ENCODE measurements at regions not wholly inside any gene's neighbourhood (a gene's known extent, or its start where the extent isn't known, plus 50 kb on each side); places are given as distances from the start of the nearest gene placed in this dataset.

DNA sequence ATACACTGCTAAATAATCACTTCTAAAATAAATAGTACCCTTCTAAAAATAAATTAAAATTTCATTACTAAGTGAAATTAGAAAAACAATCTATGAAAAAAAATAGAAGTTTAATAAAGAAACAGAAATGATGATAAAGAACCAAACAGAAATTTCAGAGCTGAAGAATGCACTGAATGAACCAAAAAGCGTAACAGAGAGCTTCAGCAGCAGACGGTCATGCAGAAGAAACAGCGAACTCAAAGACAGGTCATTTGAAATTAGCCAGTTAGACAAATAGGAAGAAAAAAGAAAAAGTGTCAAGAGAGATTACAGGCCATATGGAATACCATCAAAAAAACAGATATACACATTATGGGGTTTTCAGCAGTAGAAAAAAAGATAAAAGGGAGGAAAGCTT, 706.7 kb downstream of the TBC1D32 start:
- H3K27me3 ChIP-seq (ENCODE audit: insufficient read depth, poor library complexity, severe bottlenecking): no peaks in the 10 kb centered on the region
- TF ChIP-seq, protein P1, sequence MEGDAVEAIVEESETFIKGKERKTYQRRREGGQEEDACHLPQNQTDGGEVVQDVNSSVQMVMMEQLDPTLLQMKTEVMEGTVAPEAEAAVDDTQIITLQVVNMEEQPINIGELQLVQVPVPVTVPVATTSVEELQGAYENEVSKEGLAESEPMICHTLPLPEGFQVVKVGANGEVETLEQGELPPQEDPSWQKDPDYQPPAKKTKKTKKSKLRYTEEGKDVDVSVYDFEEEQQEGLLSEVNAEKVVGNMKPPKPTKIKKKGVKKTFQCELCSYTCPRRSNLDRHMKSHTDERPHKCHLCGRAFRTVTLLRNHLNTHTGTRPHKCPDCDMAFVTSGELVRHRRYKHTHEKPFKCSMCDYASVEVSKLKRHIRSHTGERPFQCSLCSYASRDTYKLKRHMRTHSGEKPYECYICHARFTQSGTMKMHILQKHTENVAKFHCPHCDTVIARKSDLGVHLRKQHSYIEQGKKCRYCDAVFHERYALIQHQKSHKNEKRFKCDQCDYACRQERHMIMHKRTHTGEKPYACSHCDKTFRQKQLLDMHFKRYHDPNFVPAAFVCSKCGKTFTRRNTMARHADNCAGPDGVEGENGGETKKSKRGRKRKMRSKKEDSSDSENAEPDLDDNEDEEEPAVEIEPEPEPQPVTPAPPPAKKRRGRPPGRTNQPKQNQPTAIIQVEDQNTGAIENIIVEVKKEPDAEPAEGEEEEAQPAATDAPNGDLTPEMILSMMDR (IDR thresholded peaks at IDR 0.05; ENCODE audit: poor library complexity, severe bottlenecking): no peak
- H3K27ac ChIP-seq (ENCODE audit: poor library complexity, severe bottlenecking): no peak overlapping the region
- no peaks in the 10 kb centered on the region for H3K9me3 ChIP-seq (ENCODE audit: severe bottlenecking)
- H3K4me3 ChIP-seq (ENCODE audit: severe bottlenecking): no peak overlapping the region
- DNase-seq (ENCODE audit: low spot score): no peak
- no peaks in the 10 kb centered on the region for H3K36me3 ChIP-seq (ENCODE audit: low read depth)
- H3K4me1 ChIP-seq (ENCODE audit: insufficient read depth, poor library complexity, severe bottlenecking): no peaks in the 10 kb centered on the region
- no peak for ATAC-seq (ENCODE audit: low read depth)

DNA sequence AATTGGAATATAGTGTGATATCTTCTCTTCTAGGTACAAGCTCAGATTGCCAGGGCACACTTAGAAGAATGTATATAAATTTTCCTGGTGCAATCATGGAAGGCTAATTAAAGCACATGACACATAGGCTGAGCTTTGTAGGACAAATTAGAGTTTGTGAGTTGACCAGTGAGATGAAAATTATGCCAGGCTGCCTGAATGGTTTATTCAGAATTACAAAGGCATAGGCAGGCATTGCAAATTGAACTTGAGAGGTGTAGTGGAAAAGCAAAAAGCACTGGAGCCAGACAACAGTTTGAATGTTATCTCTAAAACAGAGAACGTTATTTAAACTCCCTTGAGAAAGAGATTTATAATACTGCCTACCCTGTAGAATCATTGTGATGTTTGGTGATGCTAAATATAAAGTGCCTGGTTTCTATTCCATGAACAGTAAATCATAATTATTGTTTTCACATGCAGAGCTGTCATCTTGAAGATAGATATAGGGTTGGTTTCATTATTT, 712.1 kb downstream of the TBC1D32 start:
- no peak overlapping the region for H3K4me3 ChIP-seq (ENCODE audit: severe bottlenecking)
- H3K27ac ChIP-seq (ENCODE audit: poor library complexity, severe bottlenecking): no peak overlapping the region
- no peaks in the 10 kb centered on the region for H3K36me3 ChIP-seq (ENCODE audit: low read depth)
- no peak for DNase-seq (ENCODE audit: low spot score)
- H3K27me3 ChIP-seq (ENCODE audit: insufficient read depth, poor library complexity, severe bottlenecking): no peaks in the 10 kb centered on the region
- ATAC-seq (ENCODE audit: low read depth): no peak
- no peaks in the 10 kb centered on the region for H3K4me1 ChIP-seq (ENCODE audit: insufficient read depth, poor library complexity, severe bottlenecking)
- TF ChIP-seq, protein P1 (IDR thresholded peaks at IDR 0.05; ENCODE audit: poor library complexity, severe bottlenecking): no peak
- H3K9me3 ChIP-seq (ENCODE audit: severe bottlenecking): no peaks in the 10 kb centered on the region

DNA sequence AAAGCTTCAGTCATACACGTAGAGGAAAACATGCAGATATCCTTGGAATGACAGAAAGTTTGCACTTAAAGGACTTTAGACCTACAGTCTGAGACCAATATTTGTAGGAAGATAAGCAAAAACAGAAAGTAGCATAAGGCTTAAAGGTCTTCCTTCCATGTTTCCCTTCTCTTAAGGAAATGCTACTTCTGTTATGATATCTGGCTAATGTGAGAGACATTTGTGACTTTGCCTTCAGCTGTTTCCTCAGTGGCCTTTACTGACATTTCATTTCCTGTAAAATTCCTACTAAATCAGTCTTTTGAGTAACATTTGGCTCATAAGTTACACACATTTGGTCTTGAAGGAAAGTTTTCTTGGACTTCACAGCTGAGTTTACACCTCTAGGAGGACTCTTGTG, 713.4 kb downstream of the TBC1D32 start:
- TF ChIP-seq, protein P1 (IDR thresholded peaks at IDR 0.05; ENCODE audit: poor library complexity, severe bottlenecking): no peak
- no peak overlapping the region for H3K27ac ChIP-seq (ENCODE audit: poor library complexity, severe bottlenecking)
- no peaks in the 10 kb centered on the region for H3K27me3 ChIP-seq (ENCODE audit: insufficient read depth, poor library complexity, severe bottlenecking)
- no peak overlapping the region for H3K4me3 ChIP-seq (ENCODE audit: severe bottlenecking)
- DNase-seq (ENCODE audit: low spot score) (no peak), ATAC-seq (ENCODE audit: low read depth) (no peak)
- no peaks in the 10 kb centered on the region for H3K4me1 ChIP-seq (ENCODE audit: insufficient read depth, poor library complexity, severe bottlenecking)
- H3K36me3 ChIP-seq (ENCODE audit: low read depth): no peaks in the 10 kb centered on the region
- no peaks in the 10 kb centered on the region for H3K9me3 ChIP-seq (ENCODE audit: severe bottlenecking)

DNA sequence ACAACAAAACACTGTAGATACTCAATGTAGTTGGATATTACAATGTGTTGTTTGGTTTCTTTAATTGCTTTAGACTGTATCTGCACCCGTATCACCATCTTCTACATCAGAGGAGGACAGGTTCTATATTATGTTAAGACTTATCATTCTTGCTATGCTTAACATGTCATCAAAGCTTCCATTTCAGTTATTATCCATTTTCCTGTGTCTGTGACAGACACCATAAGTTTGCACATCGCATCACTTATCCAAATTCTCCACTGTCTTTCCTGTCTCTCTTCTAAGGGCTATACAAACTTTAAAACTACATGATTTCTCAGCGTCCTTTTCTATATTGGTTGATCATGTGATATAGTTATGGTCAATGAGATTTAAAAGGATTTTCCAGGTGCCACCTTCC, 719.0 kb downstream of the TBC1D32 start:
- TF ChIP-seq, protein P1 (IDR thresholded peaks at IDR 0.05; ENCODE audit: poor library complexity, severe bottlenecking): no peak
- Histone ChIP-seq H3K9me3 (ENCODE audit: severe bottlenecking) (no peaks in the 10 kb centered on the region), H3K27ac (ENCODE audit: poor library complexity, severe bottlenecking) (no peak overlapping the region), H3K4me3 (ENCODE audit: severe bottlenecking) (no peak overlapping the region), H3K4me1 (ENCODE audit: insufficient read depth, poor library complexity, severe bottlenecking) (no peaks in the 10 kb centered on the region), H3K36me3 (ENCODE audit: low read depth) (no peaks in the 10 kb centered on the region), H3K27me3 (ENCODE audit: insufficient read depth, poor library complexity, severe bottlenecking) (peaks cover 13% of the 10 kb centered on the region)
- no peak for DNase-seq (ENCODE audit: low spot score)
- ATAC-seq (ENCODE audit: low read depth): no peak

DNA sequence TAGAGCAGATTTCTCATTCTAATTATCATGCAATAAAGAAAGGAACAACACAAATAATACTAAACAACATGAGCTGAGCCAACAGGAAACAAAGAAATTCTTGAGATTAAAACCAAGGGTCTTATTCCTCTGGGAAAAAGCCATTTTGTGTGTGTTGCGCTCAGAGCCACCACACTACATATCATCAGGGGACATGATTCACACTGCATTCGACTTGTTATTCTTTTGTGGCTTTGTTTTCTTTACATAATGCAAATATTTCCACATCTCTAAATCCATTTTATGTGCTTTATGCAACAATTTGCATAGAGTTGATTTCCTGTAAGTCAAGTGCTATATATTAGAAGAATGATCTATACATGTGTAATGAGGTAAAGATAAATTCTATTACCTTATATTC, 719.6 kb downstream of the TBC1D32 start:
- Histone ChIP-seq H3K27ac (ENCODE audit: poor library complexity, severe bottlenecking) (no peak overlapping the region), H3K4me3 (ENCODE audit: severe bottlenecking) (no peak overlapping the region), H3K36me3 (ENCODE audit: low read depth) (no peaks in the 10 kb centered on the region), H3K4me1 (ENCODE audit: insufficient read depth, poor library complexity, severe bottlenecking) (no peaks in the 10 kb centered on the region), H3K27me3 (ENCODE audit: insufficient read depth, poor library complexity, severe bottlenecking) (peaks cover 13% of the 10 kb centered on the region), H3K9me3 (ENCODE audit: severe bottlenecking) (no peaks in the 10 kb centered on the region)
- DNase-seq (ENCODE audit: low spot score) (no peak), ATAC-seq (ENCODE audit: low read depth) (no peak)
- TF ChIP-seq, protein P1 (IDR thresholded peaks at IDR 0.05; ENCODE audit: poor library complexity, severe bottlenecking): no peak
